ENCODE measurements at regions not wholly inside any gene's neighbourhood (a gene's known extent, or its start where the extent isn't known, plus 50 kb on each side); places are given as distances from the start of the nearest gene placed in this dataset.

GRCh38 chr7:47211519-47211973, 370.4 kb downstream of the TNS3 start:
- TF ChIP-seq, protein P1, sequence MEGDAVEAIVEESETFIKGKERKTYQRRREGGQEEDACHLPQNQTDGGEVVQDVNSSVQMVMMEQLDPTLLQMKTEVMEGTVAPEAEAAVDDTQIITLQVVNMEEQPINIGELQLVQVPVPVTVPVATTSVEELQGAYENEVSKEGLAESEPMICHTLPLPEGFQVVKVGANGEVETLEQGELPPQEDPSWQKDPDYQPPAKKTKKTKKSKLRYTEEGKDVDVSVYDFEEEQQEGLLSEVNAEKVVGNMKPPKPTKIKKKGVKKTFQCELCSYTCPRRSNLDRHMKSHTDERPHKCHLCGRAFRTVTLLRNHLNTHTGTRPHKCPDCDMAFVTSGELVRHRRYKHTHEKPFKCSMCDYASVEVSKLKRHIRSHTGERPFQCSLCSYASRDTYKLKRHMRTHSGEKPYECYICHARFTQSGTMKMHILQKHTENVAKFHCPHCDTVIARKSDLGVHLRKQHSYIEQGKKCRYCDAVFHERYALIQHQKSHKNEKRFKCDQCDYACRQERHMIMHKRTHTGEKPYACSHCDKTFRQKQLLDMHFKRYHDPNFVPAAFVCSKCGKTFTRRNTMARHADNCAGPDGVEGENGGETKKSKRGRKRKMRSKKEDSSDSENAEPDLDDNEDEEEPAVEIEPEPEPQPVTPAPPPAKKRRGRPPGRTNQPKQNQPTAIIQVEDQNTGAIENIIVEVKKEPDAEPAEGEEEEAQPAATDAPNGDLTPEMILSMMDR (IDR thresholded peaks at IDR 0.05), result no peak
- TF ChIP-seq POLR2A (IDR thresholded peaks at IDR 0.05), result no peak

Data from adrenal gland (tissue), 5 donors.